Right lobe of liver (tissue), 6 donors: ENCODE measurements at regions not wholly inside any gene's neighbourhood (a gene's known extent, or its start where the extent isn't known, plus 50 kb on each side); places are given as distances from the start of the nearest gene placed in this dataset.

Experiments
- ATAC-seq, 4 donors: fragments of 200-7000 bp; cut with Tn5 transposase; one replicate each; pipeline ENCODE4 v1.9.1; 2020; ENCODE audit warnings: mild to moderate bottlenecking in 4 of 4, moderate library complexity in 4 of 4
- DNase-seq, 3 donors: peaks; one replicate each; pipeline ENCODE4 v3.0.0-alpha.2; 2020
- H3K27ac ChIP-seq, 3 donors: fragments of 200-600 bp; one replicate each; pipeline ENCODE4 v1.8.0; 2022
- H3K27me3 ChIP-seq, 2 donors: fragments of 200-600 bp; one replicate each; pipeline ENCODE4 v1.8.0; 2022
- H3K36me3 ChIP-seq, 4 donors: fragments of 200-600 bp; sonication (generic) in 1 of 4; one replicate each; pipeline versions ENCODE4 v1.5.1 to v1.8.0; 2017 to 2022; ENCODE audit warnings: control low read depth in 1 of 4
- H3K4me1 ChIP-seq, 4 donors: fragments of 200-600 bp; sonication (generic) in 1 of 4; one replicate each; pipeline versions ENCODE4 v1.5.1 to v1.8.0; 2017 to 2022; ENCODE audit warnings: control low read depth in 1 of 4
- H3K4me3 ChIP-seq, 3 donors: fragments of 200-600 bp; one replicate each; pipeline ENCODE4 v1.8.0; 2022
- H3K9me3 ChIP-seq, 4 donors: fragments of 200-600 bp; sonication (generic) in 1 of 4; one replicate each; pipeline versions ENCODE4 v1.5.1 to v1.8.0; 2017 to 2022; ENCODE audit warnings: control low read depth in 1 of 4
- CTCF ChIP-seq, 4 donors: fragments of 200-600 bp in 3 of 4; fragments of 450-650 bp in 1 of 4; IDR thresholded peaks; one replicate each; pipeline versions ENCODE4 v1.5.1 to v1.8.0; 2016 to 2022; ENCODE audit warnings: antibody characterized with exemption in 4 of 4, mild to moderate bottlenecking in 2 of 4
- POLR2A ChIP-seq: fragments of 450-650 bp; IDR thresholded peaks from one replicate; pipeline ENCODE4 v1.6.1; 2017; ENCODE audit warnings: antibody characterized with exemption, mild to moderate bottlenecking
- WGBS: methylation state at CpG from one replicate; pipeline ENCODE4 v1.1.6; 2018; ENCODE audit warnings: low coverage, low lambda C conversion rate; ENCODE audit not compliant: insufficient coverage; ENCODE audit errors: missing lambda C conversion rate; 5-methylcytosine and 5-hydroxymethylcytosine counted together
- intact Hi-C, 2 donors: fragments of 100-400 bp; cut with DNase I; formaldehyde crosslinking; loops; one replicate each; pipeline versions ENCODE4 v1.11.2 to v1.14.1; 2022
- donor health status: DM: no; HTN: yes; CAD: no.
- donor health status: DM: no; HTN: no; CAD: no.
- donor health status: DM: no; HTN: no; CAD: no.
- donor health status: DM: no; HTN: yes; CAD: no.
- donor health status: DM: no; HTN: yes; CAD: no.

- H3K4me3 ChIP-seq, result no peak overlapping the region
- H3K27me3 ChIP-seq, result no peaks in the 10 kb centered on the region
- H3K4me1 ChIP-seq, result no peaks in the 10 kb centered on the region
- intact Hi-C loops, result no loop called here
- no peaks in the 10 kb centered on the region for H3K9me3 ChIP-seq
- no peak overlapping the region for H3K27ac ChIP-seq
- no peak for ATAC-seq
- DNase-seq, result no peak
- 48% methylated on average over 2 of the region's 5 CpGs for WGBS
- no peaks in the 10 kb centered on the region for H3K36me3 ChIP-seq
- TF ChIP-seq POLR2A (no peak), CTCF (IDR thresholded peaks at IDR 0.05) (no peak)
These were observed 205.7 kb downstream of the TANC2 start for GRCh38 chr17:63171428-63172393.

GRCh38 chr17:63173450-63173849 is 207.4 kb downstream of the TANC2 start:
- Histone ChIP-seq H3K36me3 (no peaks in the 10 kb centered on the region), H3K27me3 (no peaks in the 10 kb centered on the region), H3K9me3 (no peaks in the 10 kb centered on the region), H3K4me1 (no peaks in the 10 kb centered on the region), H3K27ac (no peak overlapping the region), H3K4me3 (no peak overlapping the region)
- DNase-seq (no peak), ATAC-seq (no peak)
- TF ChIP-seq CTCF (IDR thresholded peaks at IDR 0.05) (no peak), POLR2A (no peak)
- 67% methylated on average over 1 of the region's 1 CpG for WGBS
- intact Hi-C loops, result no loop called here

- no peak overlapping the region for H3K4me3 ChIP-seq
- no peaks in the 10 kb centered on the region for H3K9me3 ChIP-seq
- 57% methylated on average over 1 of the region's 1 CpG for WGBS
- H3K36me3 ChIP-seq, result no peaks in the 10 kb centered on the region
- no peaks in the 10 kb centered on the region for H3K27me3 ChIP-seq
- intact Hi-C loops, result no loop called here
- DNase-seq, result no peak
- H3K27ac ChIP-seq, result no peak overlapping the region
- H3K4me1 ChIP-seq, result no peaks in the 10 kb centered on the region
- TF ChIP-seq CTCF (IDR thresholded peaks at IDR 0.05) (no peak), POLR2A (no peak)
- ATAC-seq, result no peak
These were observed 207.9 kb downstream of the TANC2 start for GRCh38 chr17:63173903-63174302.

GRCh38 chr17:63178530-63178929 is 212.5 kb downstream of the TANC2 start:
- 74% methylated on average over 2 of the region's 2 CpGs for WGBS
- Histone ChIP-seq H3K36me3 (no peaks in the 10 kb centered on the region), H3K27ac (no peak overlapping the region), H3K27me3 (no peaks in the 10 kb centered on the region), H3K9me3 (no peaks in the 10 kb centered on the region), H3K4me1 (no peaks in the 10 kb centered on the region), H3K4me3 (no peak overlapping the region)
- ATAC-seq, result no peak
- TF ChIP-seq POLR2A (no peak), CTCF (IDR thresholded peaks at IDR 0.05) (no peak)
- intact Hi-C loops, result no loop called here
- no peak for DNase-seq
